Hematopoietic multipotent progenitor cell (in vitro differentiated cells): ENCODE measurements at regions not wholly inside any gene's neighbourhood (a gene's known extent, or its start where the extent isn't known, plus 50 kb on each side); places are given as distances from the start of the nearest gene placed in this dataset.

ENCODE experiments used
- DNase-seq, 3 donors: peaks; one replicate each; pipeline ENCODE4 v3.0.0-alpha.2; 2011 to 2015; ENCODE audit warnings: low read depth in 2 of 3, low spot score in 2 of 3

DNA sequence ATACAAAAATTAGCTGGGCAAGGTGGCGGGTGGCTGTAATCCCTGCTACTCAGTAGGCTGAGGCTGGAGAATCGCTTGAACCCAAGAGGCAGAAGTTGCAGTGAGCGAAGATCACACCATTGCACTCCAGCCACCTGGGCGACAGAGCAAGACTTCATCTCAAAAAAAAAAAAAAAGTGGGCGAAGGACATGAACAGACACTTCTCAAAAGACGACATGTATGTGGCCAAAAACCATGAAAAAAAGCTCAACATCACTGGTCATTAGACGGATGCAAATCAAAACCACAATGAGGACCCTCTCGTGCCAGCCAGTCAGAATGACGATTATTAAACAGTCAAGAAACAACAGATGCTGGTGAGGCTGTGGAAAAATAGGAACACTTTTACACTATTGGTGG is 344.9 kb upstream of the JARID2 start:
- no peak for DNase-seq

DNA sequence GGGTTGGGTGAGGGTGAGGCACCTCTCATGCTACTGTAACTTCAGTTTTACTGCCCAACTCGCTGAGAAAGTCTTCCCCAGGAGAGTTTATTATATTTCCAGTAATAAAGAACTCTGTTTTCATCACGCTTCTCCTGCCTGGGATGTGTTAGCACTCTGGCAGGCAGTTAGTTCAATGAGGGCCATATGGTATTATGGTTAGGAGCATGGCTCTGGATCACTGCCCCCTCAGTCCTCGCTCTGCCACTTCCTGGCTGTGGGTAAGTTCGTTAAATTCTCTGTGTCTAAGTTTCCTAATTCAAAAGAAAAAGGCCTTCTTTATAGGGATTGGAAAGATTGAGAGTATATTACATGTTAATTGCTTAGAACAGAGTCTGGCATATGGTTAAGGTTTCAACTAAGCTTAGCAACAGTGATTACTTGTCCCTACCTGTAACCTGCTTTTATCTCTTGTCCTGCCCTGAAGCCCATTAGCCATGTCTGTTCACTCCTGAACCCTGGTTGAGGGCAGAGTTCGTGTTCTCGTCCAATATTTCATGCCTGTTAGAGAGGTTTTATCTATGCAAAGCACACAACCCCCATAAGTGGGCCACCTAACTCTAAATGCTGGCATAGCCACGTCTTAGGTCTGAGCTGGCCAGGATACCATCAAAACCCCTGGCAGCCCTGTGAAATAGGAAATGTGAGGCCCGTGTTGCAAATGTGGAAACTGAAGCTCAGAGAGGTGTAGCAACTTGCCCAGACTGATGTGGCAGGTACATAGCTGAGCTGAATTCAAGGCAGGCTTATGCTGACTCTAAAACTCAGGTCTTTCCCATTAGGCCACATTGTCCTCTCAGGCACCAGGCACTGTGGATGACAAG is 342.5 kb upstream of the JARID2 start:
- peak in 1 of 3 donors; percentile 53 for DNase-seq

DNA sequence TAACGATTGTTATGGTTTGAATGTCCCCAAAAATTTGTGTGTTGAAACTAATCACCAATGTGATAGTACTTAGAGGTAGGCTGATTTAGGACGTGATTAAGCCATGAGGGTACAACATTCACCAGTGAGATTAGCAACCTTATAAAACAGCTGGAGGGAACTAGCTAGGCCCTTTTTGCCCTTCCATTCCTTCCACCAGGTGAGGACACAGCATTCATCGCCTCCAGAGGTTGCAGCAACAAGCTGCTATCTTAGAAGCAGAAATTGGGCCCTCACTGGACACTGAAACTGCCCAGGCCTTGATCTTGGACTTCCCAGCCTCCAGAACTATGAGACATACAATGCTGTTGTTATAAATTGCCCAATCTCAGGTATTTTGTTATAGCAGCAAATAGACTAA is 340.7 kb upstream of the JARID2 start:
- DNase-seq, result no peak

DNA sequence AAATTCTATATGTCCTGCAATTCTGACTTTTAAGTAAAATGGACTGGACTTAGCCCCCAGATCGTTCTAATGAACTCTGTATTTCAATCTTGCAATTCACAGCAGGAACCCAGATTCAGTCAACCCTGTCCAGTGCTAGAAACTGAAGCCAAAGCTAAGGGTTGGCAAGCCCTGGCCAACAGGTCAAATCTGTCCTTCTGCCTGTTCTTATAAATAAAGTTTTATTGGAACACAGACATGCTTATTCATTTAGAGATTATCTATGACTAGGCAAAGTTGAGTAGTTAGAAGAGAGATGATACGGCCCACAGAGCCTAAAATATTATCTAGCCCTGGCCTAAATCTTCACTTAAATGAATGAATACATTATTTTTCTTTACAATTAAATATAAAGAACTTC is 339.2 kb upstream of the JARID2 start:
- no peak for DNase-seq

DNA sequence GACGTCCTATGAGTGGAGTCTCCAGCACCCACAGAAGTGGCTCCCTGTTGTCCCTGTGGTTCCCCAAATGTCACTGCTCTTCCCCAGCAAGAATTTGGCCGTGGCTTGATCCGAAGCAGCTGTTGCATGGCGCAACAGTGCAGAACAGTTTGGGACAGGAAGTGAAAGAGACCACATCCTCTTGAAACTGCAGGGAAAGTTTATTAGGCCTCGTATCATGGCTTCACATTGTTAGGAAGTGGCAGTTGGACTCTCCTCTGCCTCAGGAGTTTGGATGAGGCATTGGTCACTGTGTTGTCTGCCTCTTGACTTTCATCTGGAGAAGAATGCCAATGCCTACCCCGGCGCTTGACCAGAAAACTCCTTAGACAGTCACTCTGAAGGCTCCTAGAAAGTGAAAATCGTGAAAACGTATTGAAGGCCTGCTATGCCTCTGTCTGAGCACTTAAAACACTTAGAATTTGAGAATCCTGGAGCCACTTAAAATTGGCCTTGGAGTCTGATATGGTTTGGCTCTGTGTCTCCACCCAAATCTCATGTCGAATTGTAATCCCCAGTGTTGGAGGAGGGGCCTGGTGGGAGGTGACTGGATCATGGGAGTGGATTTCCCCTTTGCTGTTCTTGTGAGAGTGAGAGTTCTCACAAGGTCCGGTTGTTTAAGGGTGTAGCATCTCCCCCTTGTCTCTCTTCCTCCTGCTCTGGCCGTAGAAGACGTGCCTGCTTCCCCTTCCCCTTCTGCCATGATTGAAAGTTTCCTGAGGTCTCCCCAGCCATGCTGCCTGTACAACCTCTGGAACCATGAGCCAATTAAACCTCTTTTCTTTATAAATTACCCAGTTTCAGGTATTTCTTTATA is 334.9 kb upstream of the JARID2 start:
- peak in 2 of 3 donors; percentile 63 to 86 for DNase-seq

DNA sequence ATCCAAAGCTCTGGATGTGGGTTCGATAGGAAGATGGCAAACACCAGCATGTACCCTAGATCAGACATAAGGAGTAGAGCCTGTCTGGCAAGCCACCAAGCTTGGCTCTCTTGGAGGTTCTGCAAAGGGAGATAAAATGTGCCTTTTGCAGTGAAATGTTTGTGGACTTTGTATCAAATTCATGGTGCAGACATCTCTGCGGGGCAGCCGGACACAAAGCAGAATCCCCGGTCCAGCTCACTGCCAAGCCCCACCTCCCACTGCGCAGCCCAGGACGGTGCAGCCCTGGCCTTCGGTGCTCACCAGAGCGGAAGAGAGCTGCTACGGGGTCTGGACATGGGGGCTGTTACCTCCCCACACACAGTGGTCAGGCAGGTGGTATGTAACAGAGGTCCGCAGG is 333.6 kb upstream of the JARID2 start:
- no peak for DNase-seq

DNA sequence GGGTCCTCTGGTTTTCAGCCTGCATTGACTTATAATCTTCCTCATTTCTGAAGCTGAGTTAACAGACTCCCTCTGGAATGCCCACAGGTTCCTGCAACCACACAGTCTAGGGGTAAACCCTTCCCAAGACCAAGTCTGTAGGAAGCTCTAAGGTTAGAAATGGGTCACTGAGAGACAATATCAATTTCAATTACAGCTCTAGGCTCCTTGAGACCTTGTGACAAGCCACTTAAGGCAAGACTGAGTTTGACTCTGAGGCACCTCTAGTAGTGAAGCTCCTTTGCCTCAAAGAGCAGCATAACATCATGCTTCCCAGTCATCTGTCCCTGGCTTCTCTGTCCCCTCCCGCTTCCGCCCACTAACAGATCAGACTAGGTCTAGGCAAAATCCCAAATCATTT is 333.2 kb upstream of the JARID2 start:
- no peak for DNase-seq

DNA sequence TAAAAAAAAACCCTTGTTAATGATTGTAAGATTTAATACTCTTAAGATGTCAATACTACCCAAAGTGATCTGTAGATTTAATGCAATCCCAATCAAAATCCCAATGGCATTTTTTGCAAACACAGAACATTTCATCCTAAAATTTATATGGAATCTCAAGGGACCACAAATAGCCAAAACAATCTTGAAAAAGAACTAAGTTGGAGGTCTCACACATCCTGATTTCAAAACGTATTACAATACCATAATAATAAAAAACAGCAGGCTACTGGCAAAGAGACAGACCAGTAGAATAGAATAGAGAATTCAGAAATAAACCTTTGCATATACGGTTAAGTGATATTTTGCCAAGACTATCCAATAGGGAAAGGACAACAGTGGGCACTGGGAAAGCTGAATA is 331.9 kb upstream of the JARID2 start:
- DNase-seq, result no peak

DNA sequence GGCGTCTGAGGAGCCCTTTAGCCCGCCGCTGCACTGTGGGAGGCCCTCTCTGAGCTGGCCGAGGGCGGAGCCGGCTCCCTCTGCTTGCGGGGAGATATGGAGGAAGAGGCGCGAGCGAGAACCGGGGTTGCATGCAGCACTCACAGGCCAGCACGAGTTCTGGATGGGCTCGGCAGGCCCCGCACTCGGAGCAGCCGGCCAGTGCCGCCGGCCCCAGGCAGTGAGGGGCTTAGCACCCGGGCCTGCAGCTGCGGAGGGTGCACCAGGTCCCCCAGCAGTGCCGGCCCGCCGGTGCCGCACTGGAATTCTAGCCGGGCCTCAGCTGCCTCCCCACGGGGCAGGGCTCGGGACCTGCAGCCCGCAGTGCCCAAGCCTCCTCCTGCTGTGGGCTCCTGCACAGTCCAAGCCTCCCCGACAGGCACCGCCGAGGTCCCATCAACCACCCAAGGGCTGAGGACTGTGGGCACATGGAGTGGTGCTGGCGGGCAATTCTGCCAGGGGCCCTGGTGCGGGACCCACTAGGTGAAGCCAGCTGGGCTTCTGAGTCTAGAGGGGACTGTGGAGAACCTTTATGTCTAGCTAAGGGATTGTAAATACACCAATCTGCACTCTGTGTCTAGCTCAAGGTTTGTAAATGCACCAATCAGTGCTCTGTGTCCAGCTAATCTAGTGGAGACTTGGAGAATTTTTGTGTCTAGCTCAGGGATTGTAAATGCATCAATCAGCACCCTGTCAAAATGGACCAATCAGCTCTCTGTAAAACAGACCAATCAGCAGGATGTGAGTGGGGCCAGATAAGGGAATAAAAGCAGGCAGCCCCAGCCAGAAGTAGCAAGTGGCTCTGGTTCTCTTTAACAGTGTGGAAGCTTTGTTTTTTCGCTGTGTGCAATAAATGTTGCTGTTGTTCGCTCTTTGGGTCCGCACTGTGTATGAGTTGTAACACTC is 329.7 kb upstream of the JARID2 start:
- DNase-seq, result no peak

DNA sequence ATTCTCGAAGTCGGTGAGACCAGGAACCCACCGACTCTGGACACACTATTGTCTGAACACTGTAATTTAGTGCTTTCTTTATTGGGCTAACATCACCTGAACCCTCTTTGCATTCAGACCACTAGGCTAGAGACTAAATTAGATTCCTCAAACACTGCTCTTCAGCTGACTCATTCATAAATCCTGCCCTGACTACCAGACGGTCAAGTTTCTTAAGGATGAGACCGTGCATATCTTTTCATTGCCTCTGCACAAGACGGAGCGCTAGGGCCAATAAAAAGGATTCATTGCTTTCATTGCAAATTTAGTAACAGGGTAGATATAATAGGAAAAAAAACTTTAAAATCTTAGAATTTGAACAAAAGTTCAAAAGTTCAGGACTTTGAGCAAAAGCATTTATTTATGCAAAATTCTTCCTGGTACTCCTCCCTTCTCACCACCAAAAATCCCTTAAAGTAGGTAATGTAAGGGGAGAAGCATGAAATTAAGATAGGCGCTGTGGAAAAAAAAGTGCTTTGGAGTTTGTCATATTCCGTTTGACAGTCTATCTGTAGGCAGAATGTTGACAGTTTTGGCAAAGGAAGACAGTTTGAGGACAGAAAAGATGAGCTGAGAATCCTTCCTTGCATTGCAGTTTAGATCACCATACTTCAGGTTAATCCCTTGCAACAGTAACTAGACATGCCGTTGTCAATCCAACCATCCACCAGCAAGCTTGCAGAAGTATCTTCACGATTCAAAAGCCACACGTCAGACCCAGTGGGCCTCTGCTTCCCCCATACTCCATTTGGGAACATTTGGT is 328.6 kb upstream of the JARID2 start:
- DNase-seq, result no peak

DNA sequence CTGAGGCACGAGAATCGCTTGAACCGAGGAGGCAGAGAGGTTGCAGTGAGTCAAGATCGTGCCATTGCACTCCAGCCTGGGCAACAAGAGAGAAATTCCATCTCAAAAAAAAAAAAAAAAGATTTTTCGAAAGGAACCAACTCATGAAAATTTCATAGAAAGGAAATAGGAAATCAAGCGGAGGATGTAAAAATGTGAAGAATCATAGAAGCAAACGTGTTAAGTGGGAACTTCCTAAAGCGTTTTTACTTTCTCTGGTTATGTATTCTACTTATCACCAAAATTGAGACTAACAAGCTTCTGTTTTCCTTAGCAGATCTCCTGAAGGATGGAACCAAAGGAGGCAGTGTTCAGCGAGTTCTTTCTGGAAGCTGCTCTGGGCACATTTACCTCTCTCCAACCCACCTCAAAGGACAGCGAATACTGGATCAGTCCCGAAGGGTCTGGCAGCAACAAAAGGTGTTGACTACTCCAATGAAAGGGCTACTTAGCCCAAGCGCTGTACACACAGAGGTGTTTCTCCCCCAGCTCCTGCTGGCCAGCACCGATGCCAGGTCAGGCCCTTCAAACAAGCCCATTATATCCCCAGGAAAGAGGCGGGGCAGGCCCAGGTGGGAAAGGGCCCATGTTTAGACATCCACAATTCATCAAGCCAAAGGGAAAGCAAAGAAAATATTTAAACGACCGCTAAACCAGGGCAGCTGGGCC is 327.5 kb upstream of the JARID2 start:
- DNase-seq, result no peak

DNA sequence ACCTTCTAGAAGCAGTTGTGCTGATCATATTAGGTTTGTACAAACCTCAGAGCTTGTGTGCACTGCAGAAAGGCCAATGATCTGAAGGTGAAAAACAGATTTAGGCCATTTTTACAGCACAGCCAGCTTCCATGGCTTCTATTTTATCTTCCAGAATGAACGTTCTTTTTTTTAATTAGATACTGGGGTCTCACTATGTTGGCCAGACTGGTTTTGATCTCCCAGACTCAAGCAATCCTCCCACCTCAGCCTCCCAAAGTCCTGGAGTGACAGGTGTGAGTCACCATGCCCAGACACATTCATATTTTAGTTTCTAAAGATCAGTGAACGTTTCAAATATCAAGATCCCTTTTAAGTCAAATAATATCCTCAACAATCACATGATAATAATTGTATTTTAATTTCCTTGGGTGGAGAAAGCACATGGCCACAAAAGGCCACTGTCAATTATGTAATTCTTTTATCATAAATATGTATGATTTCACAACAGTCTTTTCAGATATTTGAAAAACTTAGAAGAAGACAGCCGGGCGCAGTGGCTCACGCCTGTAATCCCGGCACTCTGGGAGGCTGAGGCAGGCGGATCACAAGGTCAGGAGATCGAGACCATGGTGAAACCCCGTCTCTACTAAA is 326.7 kb upstream of the JARID2 start:
- no peak for DNase-seq

DNA sequence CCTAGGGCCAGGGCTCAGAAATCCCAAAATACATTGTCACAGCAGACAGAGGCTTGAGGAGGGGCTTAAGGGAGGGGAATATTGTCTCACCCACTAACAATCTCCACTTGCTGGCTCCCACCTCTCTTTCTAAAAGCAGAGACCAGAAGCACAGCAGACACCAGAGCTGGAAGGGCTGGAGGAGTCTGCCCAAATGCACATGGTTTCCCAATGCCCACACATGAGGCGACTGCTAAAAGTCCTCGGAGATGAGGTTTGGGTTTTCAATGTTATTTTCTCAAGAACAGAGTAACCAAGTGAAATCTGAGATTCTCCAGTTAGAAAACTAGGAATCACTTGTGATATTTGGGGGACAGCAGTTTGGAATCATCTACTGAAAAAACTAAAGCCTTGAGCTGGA is 325.6 kb upstream of the JARID2 start:
- DNase-seq, result no peak

DNA sequence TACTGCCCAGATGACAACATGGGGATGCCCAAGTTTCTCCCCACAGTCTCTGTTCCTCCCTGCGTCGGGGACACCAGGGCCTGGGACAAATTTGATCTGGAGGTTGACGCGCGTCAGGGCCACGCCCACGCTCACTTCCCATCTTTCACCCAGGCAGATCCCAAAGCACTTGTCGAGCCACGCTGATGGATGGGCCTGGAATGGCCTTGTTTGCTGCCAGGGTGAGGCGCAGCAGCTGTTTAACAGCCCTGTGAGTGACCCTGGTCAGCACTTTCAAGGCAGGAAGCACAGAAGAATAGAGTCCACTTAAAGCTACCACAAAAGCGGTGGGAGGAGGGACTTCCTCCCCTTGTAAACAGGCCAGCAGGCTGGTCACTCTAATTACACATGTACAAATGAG is 324.7 kb upstream of the JARID2 start:
- no peak for DNase-seq

DNA sequence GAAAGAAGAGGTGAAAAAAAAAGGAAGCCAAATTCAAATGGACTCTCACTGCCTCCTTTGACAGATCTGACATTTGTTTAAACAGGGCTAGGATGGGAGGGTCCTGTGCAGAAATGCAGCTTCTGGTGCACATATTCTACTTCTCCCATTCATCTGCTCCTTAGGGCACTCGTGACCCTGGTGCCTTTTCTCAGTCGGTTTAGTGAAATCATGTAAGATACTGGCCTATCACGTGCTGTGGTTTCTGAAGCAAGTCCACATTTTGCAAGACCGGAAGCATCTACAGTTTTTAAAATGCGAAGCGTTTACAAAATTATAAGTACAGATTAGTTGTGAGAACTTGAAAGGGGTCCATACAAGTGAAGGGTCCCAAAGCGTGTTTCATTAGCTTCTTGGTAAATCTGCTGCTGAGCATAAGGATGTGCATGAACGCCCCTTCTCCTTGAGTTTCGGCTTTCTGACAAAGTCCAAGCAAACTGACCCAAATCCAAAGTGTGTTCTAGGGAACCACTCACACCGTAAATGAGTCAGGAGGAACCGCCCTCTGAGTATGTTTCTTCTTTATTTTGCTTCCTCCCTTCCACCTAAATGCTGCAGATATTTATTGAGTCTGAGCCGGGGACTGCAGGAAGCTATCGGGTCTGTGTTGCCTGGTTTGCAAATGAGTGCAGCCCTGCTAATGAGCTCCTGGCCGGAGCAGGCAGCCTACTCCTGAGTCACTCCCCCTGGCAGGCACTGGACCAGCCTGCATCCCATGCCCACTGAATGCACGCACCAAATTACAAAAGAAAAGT is 323.8 kb upstream of the JARID2 start:
- peak in 2 of 3 donors; percentile 34 to 61 for DNase-seq

DNA sequence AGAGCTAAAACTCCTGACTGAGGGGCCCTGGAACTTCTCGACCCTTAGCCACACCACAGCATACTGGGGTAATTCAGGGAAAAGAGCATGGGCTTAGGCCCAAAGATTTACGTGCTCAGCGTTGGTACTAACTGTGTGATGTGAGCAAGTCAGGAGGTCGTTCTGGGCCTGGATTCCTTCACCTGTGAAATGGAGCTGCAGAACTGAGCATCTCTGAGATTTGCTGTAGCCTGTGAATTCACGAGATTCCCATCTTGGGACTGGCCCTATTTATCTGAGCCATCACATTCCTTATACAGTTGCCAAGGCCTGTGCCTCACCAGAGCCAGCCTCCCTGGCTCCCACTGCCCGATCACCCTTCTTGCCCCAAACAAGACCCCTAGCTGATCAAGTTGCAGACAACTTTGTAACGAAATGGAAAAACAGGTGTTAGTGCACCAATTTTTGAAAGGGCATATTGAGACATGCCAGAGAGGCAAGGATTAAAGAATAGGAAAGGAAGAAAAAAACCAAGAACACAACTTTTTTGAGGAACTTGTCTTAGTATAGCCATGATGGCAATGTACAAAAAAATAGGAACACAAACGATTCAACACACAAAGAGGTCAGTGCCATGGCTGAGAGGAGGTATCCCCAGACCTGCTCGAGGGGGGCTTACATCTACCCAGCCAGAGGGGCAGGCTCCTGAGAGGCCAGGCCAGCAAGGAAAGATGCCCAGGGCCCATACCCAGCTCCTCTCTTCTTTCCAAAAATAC is 323.0 kb upstream of the JARID2 start:
- DNase-seq, result no peak
